ENCODE measurements at regions not wholly inside any gene's neighbourhood (a gene's known extent, or its start where the extent isn't known, plus 50 kb on each side); places are given as distances from the start of the nearest gene placed in this dataset.

DNA sequence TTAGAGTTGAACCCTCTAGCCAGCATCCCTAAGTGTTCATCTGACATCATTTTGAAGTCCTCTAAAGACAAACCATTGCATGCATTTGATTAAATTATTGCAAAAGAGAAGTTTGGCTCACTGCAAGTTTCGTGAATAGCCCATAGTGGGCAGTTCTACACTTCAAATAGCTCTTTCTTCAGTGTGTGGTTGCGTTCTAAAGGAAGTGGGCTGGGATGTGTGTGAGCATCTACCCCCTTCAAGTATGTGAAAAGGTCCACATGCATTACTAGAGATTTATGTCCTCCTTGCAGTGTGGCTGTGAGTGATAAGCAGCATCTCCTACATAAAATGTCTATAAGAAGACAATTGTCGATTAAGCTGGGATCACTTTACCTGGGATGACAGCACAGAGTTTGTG is 54.6 kb downstream of the SST start:
- no TSS peak for BruUV-seq (replicated peaks)
- intact Hi-C loops (cut with micrococcal nuclease; ENCODE audit: unreplicated experiment): loop anchor here (1.0 kb wide), 4 partner anchors 64 to 395 kb away; no protein-coding TSS in a partner anchor
- peaks cover 10% of the 10 kb centered on the region for H3K4me1 Mint-ChIP-seq (ENCODE audit: low read depth, unreplicated experiment)
- H3K36me3 Mint-ChIP-seq (ENCODE audit: insufficient read depth, unreplicated experiment): no peaks in the 10 kb centered on the region
- Histone ChIP-seq H3K4me3 (ENCODE audit: low read depth, low read length) (no peak overlapping the region), H3K27me3 (replicated peaks; ENCODE audit: control insufficient read depth, insufficient read depth, low read length) (no peaks in the 10 kb centered on the region), H3K4me1 (no peaks in the 10 kb centered on the region), H3K9me3 (no peaks in the 10 kb centered on the region), H3K36me3 (ENCODE audit: control insufficient read depth, insufficient read depth, low read length) (no peaks in the 10 kb centered on the region)
- CTCF ChIA-PET: interaction anchor here (0.8 to 1.8 kb wide), 5 partner anchors 23 to 298 kb away, joined by 3 to 21 read pairs (median 5); no protein-coding TSS in a partner anchor
- H3K4me3 Mint-ChIP-seq (ENCODE audit: unreplicated experiment): no peak overlapping the region
- no peaks in the 10 kb centered on the region for H3K27me3 Mint-ChIP-seq (ENCODE audit: insufficient read depth, unreplicated experiment)
- POLR2A ChIA-PET: no interaction called here
- no peak overlapping the region for H3K27ac Mint-ChIP-seq (ENCODE audit: unreplicated experiment)
- DNase-seq: no peak
- TF ChIP-seq, protein P1, sequence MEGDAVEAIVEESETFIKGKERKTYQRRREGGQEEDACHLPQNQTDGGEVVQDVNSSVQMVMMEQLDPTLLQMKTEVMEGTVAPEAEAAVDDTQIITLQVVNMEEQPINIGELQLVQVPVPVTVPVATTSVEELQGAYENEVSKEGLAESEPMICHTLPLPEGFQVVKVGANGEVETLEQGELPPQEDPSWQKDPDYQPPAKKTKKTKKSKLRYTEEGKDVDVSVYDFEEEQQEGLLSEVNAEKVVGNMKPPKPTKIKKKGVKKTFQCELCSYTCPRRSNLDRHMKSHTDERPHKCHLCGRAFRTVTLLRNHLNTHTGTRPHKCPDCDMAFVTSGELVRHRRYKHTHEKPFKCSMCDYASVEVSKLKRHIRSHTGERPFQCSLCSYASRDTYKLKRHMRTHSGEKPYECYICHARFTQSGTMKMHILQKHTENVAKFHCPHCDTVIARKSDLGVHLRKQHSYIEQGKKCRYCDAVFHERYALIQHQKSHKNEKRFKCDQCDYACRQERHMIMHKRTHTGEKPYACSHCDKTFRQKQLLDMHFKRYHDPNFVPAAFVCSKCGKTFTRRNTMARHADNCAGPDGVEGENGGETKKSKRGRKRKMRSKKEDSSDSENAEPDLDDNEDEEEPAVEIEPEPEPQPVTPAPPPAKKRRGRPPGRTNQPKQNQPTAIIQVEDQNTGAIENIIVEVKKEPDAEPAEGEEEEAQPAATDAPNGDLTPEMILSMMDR (IDR thresholded peaks at IDR 0.05; ENCODE audit: insufficient read depth in 1 of 2, low read depth in 1 of 2, low read length in 1 of 2, severe bottlenecking in 1 of 2, unreplicated experiment in 1 of 2): no peak
- H3K9me3 Mint-ChIP-seq (ENCODE audit: unreplicated experiment): no peaks in the 10 kb centered on the region

DNA sequence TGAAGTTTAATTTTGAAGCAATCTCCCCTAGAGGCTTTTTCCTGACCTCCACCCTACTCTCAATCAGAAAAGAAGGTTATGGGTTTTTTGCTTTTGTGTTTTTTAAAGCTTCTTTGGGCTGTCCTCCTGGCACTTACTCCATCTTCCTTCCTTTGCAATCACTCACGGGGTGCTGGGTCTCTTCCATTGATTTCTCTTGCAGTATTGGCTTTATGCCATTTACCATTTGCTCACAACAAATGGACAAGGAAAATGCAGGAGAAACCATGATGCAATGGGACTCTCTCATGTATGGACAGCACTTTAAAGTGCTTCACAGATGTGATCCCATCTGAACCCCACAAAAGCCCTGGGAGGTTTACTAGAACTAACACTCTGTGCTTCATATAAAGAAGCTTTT is 57.5 kb downstream of the SST start:
- Mint-ChIP-seq H3K27ac (ENCODE audit: unreplicated experiment) (no peak overlapping the region), H3K4me3 (ENCODE audit: unreplicated experiment) (no peak overlapping the region), H3K36me3 (ENCODE audit: insufficient read depth, unreplicated experiment) (no peaks in the 10 kb centered on the region), H3K27me3 (ENCODE audit: insufficient read depth, unreplicated experiment) (no peaks in the 10 kb centered on the region), H3K9me3 (ENCODE audit: unreplicated experiment) (no peaks in the 10 kb centered on the region), H3K4me1 (ENCODE audit: low read depth, unreplicated experiment) (peaks cover 10% of the 10 kb centered on the region)
- TF ChIP-seq, protein P1 (IDR thresholded peaks at IDR 0.05; ENCODE audit: insufficient read depth in 1 of 2, low read depth in 1 of 2, low read length in 1 of 2, severe bottlenecking in 1 of 2, unreplicated experiment in 1 of 2): no peak
- Histone ChIP-seq H3K4me3 (ENCODE audit: low read depth, low read length) (no peak overlapping the region), H3K4me1 (no peaks in the 10 kb centered on the region), H3K9me3 (no peaks in the 10 kb centered on the region), H3K36me3 (ENCODE audit: control insufficient read depth, insufficient read depth, low read length) (no peaks in the 10 kb centered on the region), H3K27me3 (replicated peaks; ENCODE audit: control insufficient read depth, insufficient read depth, low read length) (no peaks in the 10 kb centered on the region)
- no TSS peak for BruUV-seq (replicated peaks)
- POLR2A ChIA-PET: no interaction called here
- intact Hi-C loops (cut with micrococcal nuclease; ENCODE audit: unreplicated experiment): no loop called here
- CTCF ChIA-PET: interaction anchor here (1.2 kb wide), 1 partner anchor 67 kb away, joined by 3 read pairs; no protein-coding TSS in a partner anchor
- no peak for DNase-seq

DNA sequence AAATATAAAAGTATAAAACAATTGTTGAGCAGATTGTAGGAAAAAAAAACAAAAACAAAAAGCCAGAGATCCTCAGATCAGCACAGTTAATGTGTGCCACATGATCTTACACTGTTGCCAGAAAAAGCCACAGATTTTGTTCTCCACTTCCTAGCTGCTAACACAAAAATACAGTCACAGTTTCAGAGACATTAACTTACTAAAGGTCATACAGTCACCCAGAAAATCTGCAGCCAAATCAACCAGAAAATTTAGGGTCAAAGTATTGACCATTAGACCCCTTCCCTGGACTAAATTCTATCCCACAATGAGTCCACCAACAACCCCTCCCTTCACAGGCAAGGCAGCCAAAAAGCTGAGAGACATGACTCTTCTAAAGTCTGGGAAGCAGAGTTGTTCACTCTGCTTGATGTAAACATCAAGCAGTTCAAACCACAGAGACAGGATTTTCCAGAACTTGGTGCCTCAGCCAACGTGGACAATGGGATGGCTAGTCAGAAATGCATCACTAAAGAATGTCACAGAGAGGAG is 59.1 kb downstream of the SST start:
- no peak overlapping the region for H3K27ac Mint-ChIP-seq (ENCODE audit: unreplicated experiment)
- H3K27me3 Mint-ChIP-seq (ENCODE audit: insufficient read depth, unreplicated experiment): no peaks in the 10 kb centered on the region
- peaks cover 10% of the 10 kb centered on the region for H3K4me1 Mint-ChIP-seq (ENCODE audit: low read depth, unreplicated experiment)
- no TSS peak for BruUV-seq (replicated peaks)
- no peaks in the 10 kb centered on the region for H3K4me1 ChIP-seq
- H3K4me3 Mint-ChIP-seq (ENCODE audit: unreplicated experiment): no peak overlapping the region
- H3K27me3 ChIP-seq (replicated peaks; ENCODE audit: control insufficient read depth, insufficient read depth, low read length): no peaks in the 10 kb centered on the region
- no peak for DNase-seq
- H3K36me3 ChIP-seq (ENCODE audit: control insufficient read depth, insufficient read depth, low read length): no peaks in the 10 kb centered on the region
- CTCF ChIA-PET: interaction anchor here (1.7 kb wide), 1 partner anchor 68 kb away, joined by 7 read pairs; no protein-coding TSS in a partner anchor
- H3K4me3 ChIP-seq (ENCODE audit: low read depth, low read length): no peak overlapping the region
- H3K9me3 ChIP-seq: no peaks in the 10 kb centered on the region
- intact Hi-C loops (cut with micrococcal nuclease; ENCODE audit: unreplicated experiment): no loop called here
- no peaks in the 10 kb centered on the region for H3K9me3 Mint-ChIP-seq (ENCODE audit: unreplicated experiment)
- TF ChIP-seq, protein P1 (IDR thresholded peaks at IDR 0.05; ENCODE audit: insufficient read depth in 1 of 2, low read depth in 1 of 2, low read length in 1 of 2, severe bottlenecking in 1 of 2, unreplicated experiment in 1 of 2): no peak
- POLR2A ChIA-PET: no interaction called here
- no peaks in the 10 kb centered on the region for H3K36me3 Mint-ChIP-seq (ENCODE audit: insufficient read depth, unreplicated experiment)
